SK-N-SH (cell line): ENCODE measurements at regions not wholly inside any gene's neighbourhood (a gene's known extent, or its start where the extent isn't known, plus 50 kb on each side); places are given as distances from the start of the nearest gene placed in this dataset.

Experiments
- CTCF ChIP-seq: fragments of 200-600 bp; sonication (generic); IDR thresholded peaks from 2 replicates; pipeline ENCODE4 v1.6.1; 2017; ENCODE audit warnings: antibody characterized with exemption, mild to moderate bottlenecking, moderate library complexity
- IRF3 ChIP-seq: fragments of 150-350 bp; IDR thresholded peaks from 2 replicates; pipeline ENCODE4 v1.6.1; 2016; ENCODE audit warnings: mild to moderate bottlenecking, low read depth, low read length
- MXI1 ChIP-seq: IDR thresholded peaks from 2 replicates; pipeline ENCODE4 v1.6.1; 2012; ENCODE audit warnings: mild to moderate bottlenecking, low read depth, low read length, improper control_type of control experiment
- TCF12 ChIP-seq: IDR thresholded peaks from 2 replicates; pipeline ENCODE4 v1.4.0; 2012
- ZBTB33 ChIP-seq: IDR thresholded peaks from 2 replicates; pipeline ENCODE4 v1.4.0; 2012; ENCODE audit warnings: low read depth, borderline replicate concordance

- TF ChIP-seq CTCF (no peak), TCF12 (no peak), ZBTB33 (no peak), MXI1 (no peak), IRF3 (no peak)
Measured at GRCh38 chr3:5058471-5058951, 63.6 kb upstream of the ARL8B start.
